Upper lobe of left lung (tissue), 6 donors: ENCODE measurements at regions not wholly inside any gene's neighbourhood (a gene's known extent, or its start where the extent isn't known, plus 50 kb on each side); places are given as distances from the start of the nearest gene placed in this dataset.

Experiments used
- ATAC-seq, 2 donors: fragments of 200-7000 bp; cut with Tn5 transposase; one replicate each; pipeline ENCODE4 v1.9.1; 2022; ENCODE audit warnings: mild to moderate bottlenecking in 2 of 2, moderate library complexity in 2 of 2; ENCODE audit not compliant: low FRiP score in 2 of 2
- DNase-seq, 2 donors: peaks; one replicate each; pipeline ENCODE4 v3.0.0-alpha.2; 2019 to 2020
- H3K27ac ChIP-seq, 4 donors: fragments of 200-600 bp; sonication (generic); one replicate each; pipeline ENCODE4 v1.5.1; 2016 to 2019
- H3K27me3 ChIP-seq, 4 donors: fragments of 200-600 bp; sonication (generic); one replicate each; pipeline ENCODE4 v1.5.1; 2017 to 2019
- H3K36me3 ChIP-seq, 4 donors: fragments of 200-600 bp; sonication (generic); one replicate each; pipeline ENCODE4 v1.5.1; 2016 to 2019
- H3K4me1 ChIP-seq, 4 donors: fragments of 200-600 bp; sonication (generic); one replicate each; pipeline ENCODE4 v1.5.1; 2018 to 2019
- H3K4me3 ChIP-seq, 4 donors: fragments of 200-600 bp; sonication (generic); one replicate each; pipeline ENCODE4 v1.5.1; 2017 to 2019; ENCODE audit warnings: mild to moderate bottlenecking in 2 of 4, moderate library complexity in 1 of 4
- H3K9me3 ChIP-seq, 4 donors: fragments of 200-600 bp; sonication (generic); one replicate each; pipeline ENCODE4 v1.5.1; 2018 to 2019
- EP300 ChIP-seq, 4 donors: sonication (generic); formaldehyde crosslinking; IDR thresholded peaks; one replicate each; pipeline ENCODE4 v1.5.1; 2017; ENCODE audit warnings: antibody characterized with exemption in 4 of 4, control low read depth in 2 of 4
- POLR2A ChIP-seq, 4 donors: fragments of 450-650 bp; IDR thresholded peaks; one replicate each; pipeline ENCODE4 v1.5.1; 2016 to 2017; ENCODE audit warnings: antibody characterized with exemption in 4 of 4, mild to moderate bottlenecking in 2 of 4
- POLR2AphosphoS5 ChIP-seq, 2 donors: sonication (generic); formaldehyde crosslinking; IDR thresholded peaks; one replicate each; pipeline ENCODE4 v1.5.1; 2017; ENCODE audit warnings: antibody characterized with exemption in 2 of 2
- WGBS, 2 donors: methylation state at CpG; one replicate each; pipeline ENCODE4 v1.1.5; 2017 to 2018; 5-methylcytosine and 5-hydroxymethylcytosine counted together
- TF ChIP-seq, protein P1 (sequence below), 6 experiments: fragments of 450-650 bp in 4 of 6; fragments of 200-600 bp in 2 of 6; sonication (generic) in 2 of 6; IDR thresholded peaks; one replicate each; pipeline ENCODE4 v1.5.1; 2016 to 2019; ENCODE audit warnings: antibody characterized with exemption in 6 of 6
- donor health status: DM: no; HTN: no; CAD: no; lungs with moderate emphysema.
- donor health status: DM: no; HTN: yes; CAD: no; lungs with severe emphysema.

GRCh38 chr18:59839246-59839645 is 60.5 kb upstream of the PMAIP1 start:
- Histone ChIP-seq H3K27ac (no peak overlapping the region), H3K9me3 (no peaks in the 10 kb centered on the region), H3K4me1 (peaks cover 0 to 6% (median 2%) of the 10 kb centered on the region in 4 donors), H3K4me3 (no peak overlapping the region), H3K36me3 (no peaks in the 10 kb centered on the region), H3K27me3 (no peaks in the 10 kb centered on the region)
- WGBS, 2 donors, result 66 to 73% methylated on average over 2 of the region's 2 CpGs
- ATAC-seq (no peak), DNase-seq (no peak)
- no peak for TF ChIP-seq EP300 (IDR thresholded peaks at IDR 0.05)
- TF ChIP-seq, protein P1, sequence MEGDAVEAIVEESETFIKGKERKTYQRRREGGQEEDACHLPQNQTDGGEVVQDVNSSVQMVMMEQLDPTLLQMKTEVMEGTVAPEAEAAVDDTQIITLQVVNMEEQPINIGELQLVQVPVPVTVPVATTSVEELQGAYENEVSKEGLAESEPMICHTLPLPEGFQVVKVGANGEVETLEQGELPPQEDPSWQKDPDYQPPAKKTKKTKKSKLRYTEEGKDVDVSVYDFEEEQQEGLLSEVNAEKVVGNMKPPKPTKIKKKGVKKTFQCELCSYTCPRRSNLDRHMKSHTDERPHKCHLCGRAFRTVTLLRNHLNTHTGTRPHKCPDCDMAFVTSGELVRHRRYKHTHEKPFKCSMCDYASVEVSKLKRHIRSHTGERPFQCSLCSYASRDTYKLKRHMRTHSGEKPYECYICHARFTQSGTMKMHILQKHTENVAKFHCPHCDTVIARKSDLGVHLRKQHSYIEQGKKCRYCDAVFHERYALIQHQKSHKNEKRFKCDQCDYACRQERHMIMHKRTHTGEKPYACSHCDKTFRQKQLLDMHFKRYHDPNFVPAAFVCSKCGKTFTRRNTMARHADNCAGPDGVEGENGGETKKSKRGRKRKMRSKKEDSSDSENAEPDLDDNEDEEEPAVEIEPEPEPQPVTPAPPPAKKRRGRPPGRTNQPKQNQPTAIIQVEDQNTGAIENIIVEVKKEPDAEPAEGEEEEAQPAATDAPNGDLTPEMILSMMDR (IDR thresholded peaks at IDR 0.05), result no peak
- TF ChIP-seq POLR2A (IDR thresholded peaks at IDR 0.05), result no peak
- no peak for TF ChIP-seq POLR2AphosphoS5 (IDR thresholded peaks at IDR 0.05)

GRCh38 chr18:59837586-59837985 is 62.2 kb upstream of the PMAIP1 start:
- Histone ChIP-seq H3K27ac (no peak overlapping the region), H3K4me1 (peaks cover 0 to 6% (median 2%) of the 10 kb centered on the region in 4 donors), H3K36me3 (no peaks in the 10 kb centered on the region), H3K9me3 (no peaks in the 10 kb centered on the region), H3K27me3 (no peaks in the 10 kb centered on the region), H3K4me3 (no peak overlapping the region)
- DNase-seq (peak in 1 of 2 donors; percentile 37), ATAC-seq (peak; percentile 67 to 77)
- 17 to 20% methylated on average over 7 of the region's 7 CpGs for WGBS, 2 donors
- TF ChIP-seq, protein P1 (IDR thresholded peaks at IDR 0.05), result peak; percentile 67 to 81 (median 76)
- no peak for TF ChIP-seq EP300 (IDR thresholded peaks at IDR 0.05)

- 75 to 79% methylated on average over 13 of the region's 13 CpGs for WGBS, 2 donors
- no peaks in the 10 kb centered on the region for H3K27me3 ChIP-seq
- no peaks in the 10 kb centered on the region for H3K36me3 ChIP-seq
- H3K4me3 ChIP-seq, result no peak overlapping the region
- H3K9me3 ChIP-seq, result no peaks in the 10 kb centered on the region
- TF ChIP-seq, protein P1 (IDR thresholded peaks at IDR 0.05), result no peak
- TF ChIP-seq POLR2A (IDR thresholded peaks at IDR 0.05), result no peak
- peak in 1 of 2 donors; percentile 29 for DNase-seq
- H3K4me1 ChIP-seq, result peaks cover 0 to 6% (median 2%) of the 10 kb centered on the region in 4 donors
- no peak for ATAC-seq
- H3K27ac ChIP-seq, result no peak overlapping the region
Measured at GRCh38 chr18:59835605-59836379, 64.0 kb upstream of the PMAIP1 start.

DNA sequence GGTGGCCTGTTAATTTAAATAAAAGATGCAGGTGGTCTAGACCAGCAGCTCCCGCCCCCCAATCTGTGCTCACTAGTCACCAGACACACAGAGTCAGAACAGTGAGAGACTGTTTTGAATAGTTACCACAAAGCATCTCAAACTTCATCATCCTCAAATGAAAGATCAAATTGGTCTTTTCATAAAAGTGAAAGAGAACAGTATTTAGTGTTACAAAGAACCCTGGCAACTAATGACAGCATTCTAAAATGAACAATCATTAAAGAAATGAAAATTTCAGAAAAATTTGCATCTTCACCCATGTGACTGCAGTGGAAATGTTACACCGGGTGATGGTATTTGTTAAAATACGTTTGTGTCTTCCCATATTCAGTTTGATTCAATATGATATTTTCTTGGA is 65.5 kb upstream of the PMAIP1 start:
- DNase-seq, result no peak

More for the DNA sequence above, 65.5 kb upstream of the PMAIP1 start:
- H3K4me3 ChIP-seq, result no peak overlapping the region
- H3K27me3 ChIP-seq, result no peaks in the 10 kb centered on the region
- peaks cover 0 to 4% (median 0%) of the 10 kb centered on the region in 4 donors for H3K4me1 ChIP-seq
- TF ChIP-seq EP300 (IDR thresholded peaks at IDR 0.05), result no peak
- TF ChIP-seq, protein P1 (IDR thresholded peaks at IDR 0.05), result no peak
- TF ChIP-seq POLR2A (IDR thresholded peaks at IDR 0.05), result no peak
- TF ChIP-seq POLR2AphosphoS5 (IDR thresholded peaks at IDR 0.05), result no peak
- 70 to 71% methylated on average over 3 of the region's 3 CpGs for WGBS, 2 donors
- no peak overlapping the region for H3K27ac ChIP-seq
- no peak for ATAC-seq
- no peaks in the 10 kb centered on the region for H3K36me3 ChIP-seq
- H3K9me3 ChIP-seq, result no peaks in the 10 kb centered on the region
